ENCODE measurements at regions not wholly inside any gene's neighbourhood (a gene's known extent, or its start where the extent isn't known, plus 50 kb on each side); places are given as distances from the start of the nearest gene placed in this dataset.

DNA sequence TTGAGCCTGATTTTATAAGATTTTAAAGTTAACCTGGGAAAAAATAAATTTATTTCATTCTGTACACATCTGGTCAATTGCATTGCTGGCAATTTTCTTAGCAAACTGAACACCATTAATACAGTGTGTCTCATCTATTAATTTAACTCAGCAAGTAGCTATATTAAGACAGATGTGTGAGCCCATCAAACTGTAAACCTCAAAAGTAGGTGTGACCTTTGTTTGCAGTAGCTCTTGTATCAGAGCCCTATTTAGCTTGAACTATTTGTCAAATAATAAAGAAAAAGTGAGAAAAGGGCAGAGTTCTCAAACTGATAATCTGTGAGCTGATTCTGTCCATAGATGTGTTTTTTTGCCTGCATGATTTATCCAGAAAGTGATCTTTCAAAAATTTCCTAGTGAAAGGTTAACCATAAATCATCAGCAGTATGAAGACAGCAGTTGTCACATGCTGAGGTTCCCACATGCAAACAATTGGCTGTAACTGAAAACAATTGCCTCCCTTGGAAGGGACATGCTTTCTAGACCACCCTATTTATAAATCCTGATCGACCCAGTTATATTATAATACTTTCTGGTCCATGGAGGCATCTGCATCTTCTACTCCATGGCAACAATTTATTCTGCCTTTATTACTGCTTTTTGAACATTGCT is 646.5 kb downstream of the NSUN3 start:
- intact Hi-C loops (cut with DNase I) = no loop called here
- no peak for DNase-seq (ENCODE audit: missing footprints)

DNA sequence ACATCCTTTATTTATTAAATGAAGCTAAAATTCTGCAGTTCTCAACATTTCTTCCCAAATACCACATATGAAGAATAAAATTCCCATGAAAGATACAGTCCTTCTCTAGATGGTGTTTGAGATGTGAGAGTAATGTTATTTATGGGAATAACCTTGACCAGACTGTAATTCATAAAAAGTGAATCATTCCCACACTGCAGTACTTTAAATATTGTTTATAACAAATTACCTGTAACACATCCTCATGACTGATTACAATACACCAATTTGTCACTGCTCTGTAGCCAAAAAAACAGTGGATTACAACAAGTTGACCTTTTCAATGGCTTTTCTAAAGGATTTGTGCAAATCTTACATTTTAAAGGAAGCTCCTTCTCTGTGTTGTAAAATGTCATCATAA is 651.3 kb downstream of the NSUN3 start:
- ATAC-seq = no peak
- intact Hi-C loops (cut with DNase I) = no loop called here
- DNase-seq (ENCODE audit: missing footprints) = no peak

More for the DNA sequence above, 646.5 kb downstream of the NSUN3 start:
- ATAC-seq = no peak

DNA sequence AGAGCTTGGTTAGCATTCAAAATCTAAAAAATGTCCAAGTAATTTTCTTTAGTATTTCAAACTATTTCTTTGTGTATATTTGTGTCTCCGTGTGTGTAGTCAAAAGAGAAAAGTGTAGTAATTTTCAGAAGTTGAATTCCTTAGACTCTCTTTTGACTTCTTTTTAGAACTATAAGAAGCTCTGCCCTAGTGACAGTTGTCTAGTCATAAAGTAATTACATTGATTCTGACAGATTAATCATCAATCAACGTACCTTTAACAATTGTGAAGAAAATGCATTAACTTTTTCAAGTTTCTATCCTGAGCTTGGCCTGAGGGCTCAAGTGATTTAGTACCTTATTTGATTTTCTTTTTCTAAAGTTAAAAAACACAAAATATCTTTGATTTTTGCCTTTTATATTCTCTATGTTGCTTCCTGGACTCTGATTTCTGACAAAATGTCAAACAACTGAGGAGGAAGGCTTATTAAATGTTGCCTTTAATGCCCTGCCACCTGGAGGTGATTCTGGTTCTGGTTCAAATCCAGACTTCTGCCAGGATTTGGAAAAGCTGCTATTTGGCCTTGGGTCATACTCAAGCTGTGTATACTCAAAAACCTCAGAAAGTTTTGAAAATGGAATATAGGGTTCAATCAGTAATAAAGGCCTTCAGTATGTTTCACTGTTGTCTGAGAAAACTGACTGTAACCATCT is 653.6 kb downstream of the NSUN3 start:
- DNase-seq (ENCODE audit: missing footprints) (no peak), ATAC-seq (no peak)
- intact Hi-C loops (cut with DNase I) = loop anchor here (5.0 kb wide), 1 partner anchor 379 kb away; no protein-coding TSS in a partner anchor

DNA sequence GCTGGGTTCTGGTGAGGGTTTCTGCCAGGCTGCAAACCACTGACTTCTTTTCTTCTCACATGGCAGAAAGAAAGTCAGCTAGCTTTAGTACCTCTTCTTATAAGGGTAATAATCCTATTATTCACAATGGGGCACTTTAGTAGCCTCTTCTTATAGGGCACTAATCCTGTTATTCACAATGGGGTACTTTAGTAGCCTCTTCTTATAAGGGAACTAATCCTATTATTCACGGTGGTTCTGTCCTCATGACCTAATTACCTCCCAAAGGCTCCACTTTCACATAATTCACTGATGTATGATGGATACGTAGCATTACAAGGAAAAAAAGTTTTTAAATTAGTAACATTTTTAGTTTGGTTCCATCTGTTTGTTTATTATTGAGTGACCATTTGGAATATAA is 671.3 kb downstream of the NSUN3 start:
- no peak for DNase-seq (ENCODE audit: missing footprints)
- intact Hi-C loops (cut with DNase I) = no loop called here
- ATAC-seq = no peak

DNA sequence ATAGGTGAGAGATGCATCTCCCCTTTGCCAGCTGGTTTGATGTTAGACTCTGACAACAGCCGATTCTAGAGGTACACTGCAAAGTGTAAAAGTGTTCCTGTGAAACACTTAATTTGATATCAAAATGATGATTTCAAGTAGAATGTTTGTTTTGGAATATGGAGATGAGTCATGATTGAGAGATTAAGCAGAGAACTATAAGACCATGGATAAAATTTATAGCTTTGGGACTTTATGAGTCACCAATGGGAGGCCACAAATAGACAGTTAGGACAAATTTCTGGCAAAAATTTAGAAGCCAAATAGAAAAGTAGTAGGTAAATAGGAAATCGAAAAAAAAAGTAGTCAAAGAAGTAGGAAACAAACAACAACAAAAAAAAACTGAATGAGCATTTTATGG is 672.5 kb downstream of the NSUN3 start:
- no peak for ATAC-seq
- intact Hi-C loops (cut with DNase I) = no loop called here
- DNase-seq (ENCODE audit: missing footprints) = no peak

DNA sequence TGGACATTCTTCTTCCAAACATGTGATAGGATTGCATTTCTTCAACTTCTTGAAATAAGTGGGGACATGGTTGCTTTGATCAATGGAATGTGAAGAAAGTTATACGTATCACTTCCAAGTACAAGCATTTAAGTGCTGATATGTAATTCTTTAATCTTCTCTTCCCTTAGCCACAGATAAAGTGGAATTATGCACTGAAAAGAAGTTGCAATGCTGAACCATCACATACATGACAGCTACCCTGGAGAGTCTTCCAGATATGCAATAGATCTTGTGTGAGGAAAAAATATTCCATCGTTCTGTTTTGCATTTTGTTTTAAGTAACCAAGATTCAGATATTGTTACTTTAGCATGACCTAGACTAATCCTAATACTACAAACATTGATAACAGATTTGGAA is 674.3 kb downstream of the NSUN3 start:
- intact Hi-C loops (cut with DNase I) = no loop called here
- no peak for DNase-seq (ENCODE audit: missing footprints)
- ATAC-seq = no peak

DNA sequence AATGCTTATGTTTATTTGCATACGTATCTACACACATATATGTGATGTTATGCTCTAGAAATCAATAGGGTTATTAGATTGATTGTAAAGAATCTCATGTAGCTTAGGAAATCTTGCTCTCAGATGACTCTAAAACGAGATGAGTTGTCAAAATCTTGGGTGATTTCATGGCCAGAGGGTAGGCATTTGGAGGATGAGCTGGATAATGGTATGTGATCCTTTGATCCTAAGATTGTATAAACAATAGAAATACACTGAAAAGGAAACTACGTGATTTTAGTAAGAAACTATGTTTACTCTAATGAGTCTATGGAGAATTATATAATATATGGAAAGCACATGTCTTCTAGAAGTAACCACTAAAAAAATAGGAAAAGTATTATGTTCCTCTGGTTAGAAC is 676.6 kb downstream of the NSUN3 start:
- DNase-seq (ENCODE audit: missing footprints) (no peak), ATAC-seq (no peak)
- intact Hi-C loops (cut with DNase I) = no loop called here

DNA sequence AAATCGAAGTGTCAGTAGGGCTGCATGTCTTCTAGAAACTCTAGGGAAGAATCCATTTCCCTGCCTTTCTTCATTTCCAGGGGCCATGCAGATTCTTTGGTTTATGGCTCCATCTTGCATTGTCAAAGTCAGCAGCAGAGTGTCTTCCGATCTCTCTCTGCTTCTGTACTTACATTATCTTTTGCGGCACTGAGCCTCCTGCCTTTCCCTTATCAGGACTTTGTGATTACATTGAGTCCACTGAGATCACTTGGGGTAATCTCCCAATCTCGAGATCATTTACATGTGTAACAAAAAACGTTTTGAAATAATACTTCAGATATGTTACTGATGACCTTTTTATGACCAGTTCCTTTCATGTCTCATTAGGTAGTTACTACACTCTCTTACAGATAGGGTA is 695.9 kb downstream of the NSUN3 start:
- no peak for ATAC-seq
- DNase-seq (ENCODE audit: missing footprints) = no peak
- intact Hi-C loops (cut with DNase I) = no loop called here

DNA sequence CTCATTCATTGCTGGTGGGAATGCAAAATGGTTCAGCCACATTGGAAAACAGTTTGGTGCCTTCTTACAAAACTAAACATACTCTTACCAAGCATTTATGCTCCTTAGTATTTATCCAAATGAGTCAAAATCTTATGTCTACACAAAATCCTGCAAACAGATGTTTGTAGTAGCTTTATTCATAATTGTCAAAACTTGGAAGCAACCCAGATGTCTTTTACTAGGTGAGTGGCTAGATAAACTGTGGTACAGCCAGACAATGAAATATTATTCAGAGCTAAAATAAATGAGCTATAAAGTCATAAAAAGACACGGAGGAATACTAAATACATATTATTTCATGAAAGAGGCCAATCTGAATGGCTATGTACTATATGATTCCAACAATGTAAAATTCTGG is 709.5 kb downstream of the NSUN3 start:
- intact Hi-C loops (cut with DNase I) = no loop called here
- DNase-seq (ENCODE audit: missing footprints) (no peak), ATAC-seq (no peak)

DNA sequence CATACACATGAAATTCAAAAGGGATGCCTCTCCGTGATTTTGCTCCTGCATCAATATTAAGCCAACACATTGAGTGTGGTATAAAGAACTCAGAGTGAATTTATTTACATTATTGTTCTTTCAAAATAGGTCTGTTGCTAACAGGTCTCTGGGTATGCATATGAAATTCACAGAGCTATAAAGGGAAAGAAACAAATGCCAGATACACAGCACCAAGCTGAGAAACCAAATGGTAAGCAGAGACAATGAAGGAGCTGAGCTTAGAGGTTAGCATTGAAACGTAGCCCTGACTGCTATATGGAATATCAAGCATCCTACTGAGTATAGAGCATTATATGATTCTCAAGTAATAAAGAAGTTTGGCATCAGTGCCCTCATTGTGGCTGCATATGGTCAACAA is 712.9 kb downstream of the NSUN3 start:
- intact Hi-C loops (cut with DNase I) = no loop called here
- DNase-seq (ENCODE audit: missing footprints) (no peak), ATAC-seq (no peak)

DNA sequence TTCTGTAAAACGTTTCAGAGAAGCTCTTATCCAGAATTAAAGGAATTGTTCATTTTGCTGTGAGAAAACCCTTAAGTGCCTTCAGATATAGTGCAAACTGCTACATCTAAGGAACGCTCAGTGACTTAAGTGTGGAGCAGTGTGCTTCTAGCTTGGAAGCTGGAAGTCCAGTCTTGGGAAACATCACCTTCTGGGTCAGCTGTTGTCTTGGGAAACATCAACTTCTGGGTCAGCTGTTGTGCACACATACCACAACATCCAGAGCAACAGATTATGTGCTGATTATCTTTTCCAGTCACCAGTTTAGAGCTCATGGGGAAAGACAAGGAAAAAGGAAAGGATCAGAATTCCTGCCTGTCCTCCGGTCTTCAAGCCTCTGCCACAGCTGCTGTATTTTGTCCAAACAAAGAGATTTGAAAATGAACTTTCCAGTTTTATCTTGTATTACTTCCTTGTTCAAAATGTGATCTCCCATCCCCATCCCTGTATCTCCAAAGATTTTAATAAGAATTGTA is 713.6 kb downstream of the NSUN3 start:
- DNase-seq (ENCODE audit: missing footprints) (no peak), ATAC-seq (no peak)
- intact Hi-C loops (cut with DNase I) = no loop called here

DNA sequence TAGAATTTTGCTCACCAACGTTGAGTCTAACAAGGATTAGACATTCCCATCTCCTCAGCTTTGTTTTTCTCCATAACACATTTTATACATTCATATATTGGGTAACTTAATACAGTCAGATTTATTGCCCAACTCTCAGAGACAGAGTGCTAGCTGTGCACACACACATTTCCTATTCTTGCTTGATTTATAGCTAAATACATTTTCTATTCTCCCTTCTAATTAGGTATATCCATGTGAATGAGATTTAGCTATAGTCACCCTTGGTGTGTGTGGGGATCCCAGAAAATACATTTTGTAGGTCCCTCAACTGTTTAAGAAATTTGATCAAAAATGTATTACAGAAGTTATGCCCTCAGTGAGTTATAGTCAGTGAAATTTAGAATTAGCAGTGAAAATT is 715.4 kb downstream of the NSUN3 start:
- ATAC-seq (no peak), DNase-seq (ENCODE audit: missing footprints) (no peak)
- intact Hi-C loops (cut with DNase I) = no loop called here

DNA sequence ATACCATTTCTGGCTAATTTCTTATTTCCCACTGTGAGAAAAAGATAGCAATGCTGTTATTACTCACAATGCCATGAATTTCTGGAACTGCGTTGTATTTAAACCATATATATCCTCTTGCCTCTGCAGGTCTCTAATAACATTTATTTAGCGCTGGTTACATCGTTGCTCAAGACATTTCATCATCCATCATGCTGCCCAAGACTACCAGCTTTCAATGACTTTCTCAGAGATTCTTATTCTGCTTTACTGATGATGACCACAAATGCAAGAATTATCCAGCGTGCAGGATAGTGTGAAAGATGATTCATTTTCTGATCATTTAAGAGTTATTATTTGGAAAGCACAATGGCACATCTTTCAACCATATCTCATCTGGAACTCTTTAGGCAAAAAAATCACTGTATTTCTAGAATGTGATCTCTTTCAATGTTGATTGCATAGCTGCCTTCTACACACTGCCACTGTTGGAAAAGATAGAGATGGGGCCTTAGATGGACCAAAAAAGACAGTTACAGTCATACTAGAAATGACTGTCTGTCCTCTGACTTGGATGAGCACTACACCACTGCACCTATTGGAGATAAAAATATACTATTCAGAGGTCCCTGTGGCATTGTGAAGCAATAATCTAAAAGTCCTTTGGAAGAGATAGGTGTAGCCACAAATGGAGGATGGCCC is 716.1 kb downstream of the NSUN3 start:
- no peak for ATAC-seq
- no peak for DNase-seq (ENCODE audit: missing footprints)
- intact Hi-C loops (cut with DNase I) = no loop called here

DNA sequence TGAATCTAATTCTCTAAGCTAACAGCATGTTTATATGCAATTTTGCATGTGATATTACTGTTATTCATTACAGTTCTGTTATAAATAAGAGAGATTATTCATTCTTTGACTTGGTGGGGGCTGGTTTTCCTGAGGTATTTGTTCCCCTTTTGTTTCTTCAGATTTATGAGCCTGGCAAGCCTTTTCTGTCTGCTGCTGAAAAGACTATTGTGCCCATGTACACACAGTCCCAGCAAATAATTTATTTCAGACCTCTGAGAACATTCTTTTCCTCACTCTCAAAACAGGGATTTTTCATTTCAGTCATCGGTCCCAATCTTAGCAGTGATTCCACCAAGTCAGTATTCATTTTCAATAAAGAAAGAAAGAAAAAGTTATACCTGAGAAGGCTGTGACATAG is 716.8 kb downstream of the NSUN3 start:
- ATAC-seq (no peak), DNase-seq (ENCODE audit: missing footprints) (no peak)
- intact Hi-C loops (cut with DNase I) = no loop called here

DNA sequence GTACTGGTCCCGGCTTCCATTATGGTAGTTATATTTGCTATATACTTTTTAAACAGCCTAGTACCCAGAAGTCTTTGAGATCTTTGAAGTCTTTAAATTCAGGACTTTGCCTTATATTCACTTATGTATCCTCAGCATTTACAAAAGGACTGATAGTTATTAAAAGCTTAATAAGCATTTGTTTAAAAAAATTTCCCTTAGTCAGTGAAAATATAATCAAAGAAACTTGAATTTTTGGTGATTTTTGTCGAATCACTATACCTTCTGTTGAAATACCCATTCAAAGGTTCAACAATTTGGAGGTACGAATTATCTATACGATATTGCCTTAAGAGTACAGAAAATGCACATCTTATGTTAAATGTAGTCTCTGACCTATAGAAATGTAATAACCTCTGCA is 721.4 kb downstream of the NSUN3 start:
- no peak for ATAC-seq
- intact Hi-C loops (cut with DNase I) = no loop called here
- DNase-seq (ENCODE audit: missing footprints) = no peak

DNA sequence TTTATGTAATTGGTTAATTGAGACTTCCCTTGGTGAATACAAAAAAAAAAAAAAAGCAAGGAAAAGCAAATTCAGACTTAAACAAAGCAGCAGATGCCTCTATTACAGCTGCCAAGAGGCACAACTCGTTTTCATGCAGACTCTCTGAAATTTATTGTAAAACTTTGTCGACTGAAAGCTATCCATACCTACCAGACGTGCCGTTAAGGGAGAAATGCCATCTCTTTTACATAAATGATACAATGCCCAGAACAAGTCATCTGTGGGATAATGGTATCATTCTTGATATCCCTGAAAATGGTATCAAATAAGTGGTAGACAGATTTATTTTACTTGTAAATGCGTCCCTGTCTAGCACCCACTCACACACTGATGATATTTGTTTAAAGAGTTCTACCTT is 724.2 kb downstream of the NSUN3 start:
- DNase-seq (ENCODE audit: missing footprints) (no peak), ATAC-seq (no peak)
- intact Hi-C loops (cut with DNase I) = no loop called here

DNA sequence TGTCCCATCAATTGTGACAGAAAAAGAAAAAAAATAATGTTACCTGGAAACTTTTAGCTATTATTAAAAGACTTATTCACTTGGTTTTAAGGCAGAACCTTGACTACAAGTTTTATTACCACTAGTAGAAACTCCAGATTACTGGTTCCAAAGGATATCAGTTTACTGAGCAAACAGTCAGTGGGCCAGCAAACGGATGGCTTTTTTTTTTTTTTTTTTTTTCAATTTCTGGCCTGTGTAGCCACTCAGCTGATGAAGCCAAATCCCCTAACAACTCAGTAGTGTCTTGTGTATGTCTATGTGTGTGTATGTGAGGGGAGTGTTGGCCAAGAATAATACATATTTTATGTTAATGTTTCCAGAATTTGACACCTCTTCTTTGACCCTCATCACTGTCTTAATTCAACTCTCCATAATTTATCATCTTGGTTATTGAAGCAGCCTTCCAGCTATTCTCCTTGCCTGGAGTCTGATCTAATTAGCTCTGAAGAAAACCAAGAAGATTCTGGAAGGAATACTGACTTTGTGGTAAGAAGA is 724.9 kb downstream of the NSUN3 start:
- intact Hi-C loops (cut with DNase I) = no loop called here
- ATAC-seq (no peak), DNase-seq (ENCODE audit: missing footprints) (no peak)

DNA sequence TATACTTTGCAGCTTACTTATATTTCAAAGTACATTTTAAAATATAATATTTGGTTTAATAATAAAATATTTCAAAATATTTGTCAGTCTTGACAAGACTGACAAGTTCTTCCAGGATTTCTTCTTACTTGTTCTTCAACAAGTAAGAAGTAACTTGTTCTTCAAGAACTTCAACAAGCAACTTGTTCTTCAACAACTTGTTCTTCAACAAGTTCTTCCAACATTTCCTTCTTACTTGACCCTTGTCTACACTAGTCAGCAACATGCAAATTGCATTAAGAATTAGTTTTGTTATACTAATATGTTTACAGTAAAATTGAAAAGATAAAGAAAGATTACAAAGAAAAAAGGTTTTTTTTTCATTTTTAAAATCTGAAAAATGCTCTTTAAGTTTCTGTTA is 731.7 kb downstream of the NSUN3 start:
- ATAC-seq = no peak

DNA sequence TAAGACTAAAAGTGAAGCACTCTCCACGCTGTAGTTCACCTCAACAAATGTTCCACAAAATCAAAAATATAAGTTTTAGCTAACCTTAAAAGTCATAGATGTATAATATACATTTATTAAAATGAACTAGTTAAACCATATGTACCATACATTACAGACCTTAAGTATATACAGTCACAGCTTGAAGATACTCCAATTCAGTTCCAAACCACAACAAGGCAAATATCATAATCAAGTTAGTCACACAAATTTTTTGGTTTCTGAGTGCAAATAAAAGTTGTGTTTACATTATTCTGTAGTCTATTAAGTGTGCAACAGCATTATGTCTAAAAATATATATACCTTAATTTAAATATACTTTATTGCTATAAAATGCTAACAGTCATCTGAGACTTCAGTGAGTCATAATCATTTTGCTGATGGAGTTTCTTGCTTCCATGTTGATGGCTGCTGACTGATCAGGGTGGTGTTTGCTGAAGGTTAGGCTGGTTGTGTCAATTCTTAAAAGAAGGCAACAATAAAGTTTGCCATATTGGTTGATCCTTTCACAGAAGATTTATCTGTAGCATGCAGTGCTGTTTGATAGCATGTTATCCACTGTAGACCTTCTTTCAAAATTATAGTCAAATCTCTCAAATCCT is 736.7 kb downstream of the NSUN3 start:
- no peak for DNase-seq (ENCODE audit: missing footprints)
- no peak for ATAC-seq
- intact Hi-C loops (cut with DNase I) = no loop called here

More for the DNA sequence above, 731.7 kb downstream of the NSUN3 start:
- intact Hi-C loops (cut with DNase I) = no loop called here
- no peak for DNase-seq (ENCODE audit: missing footprints)
